Caco-2 (cell line): ENCODE measurements at regions not wholly inside any gene's neighbourhood (a gene's known extent, or its start where the extent isn't known, plus 50 kb on each side); places are given as distances from the start of the nearest gene placed in this dataset.

Experiments used
- BruUV-seq: library from RNA; stranded (reverse); fragments of 400-500 nt; replicated peaks from 2 replicates; lab custom pipeline; 2021; lab: Mats Ljungman, UMichigan
- CTCF ChIA-PET: fragments of 300-600 bp; sonication (Branson Sonifier 250); formaldehyde crosslinking; loops from one replicate; lab custom pipeline; 2022; ENCODE audit warnings: antibody characterized with exemption; lab: Charles Lee
- POLR2A ChIA-PET: fragments of 300-600 bp; sonication (Branson Sonifier 250); formaldehyde crosslinking; loops from one replicate; lab custom pipeline; 2022; ENCODE audit warnings: antibody characterized with exemption; lab: Charles Lee
- DNase-seq, 2 experiments: peaks; one replicate each; pipeline versions ENCODE4 v3.0.0 to v3.0.0-alpha.2; 2020 to 2022
- H3K27me3 ChIP-seq: replicated peaks from 2 replicates; pipeline ENCODE4 v1.6.0; 2011; ENCODE audit warnings: low read length; ENCODE audit not compliant: control insufficient read depth, insufficient read depth
- H3K36me3 ChIP-seq: 2 replicates; pipeline ENCODE4 v1.5.1; 2011; ENCODE audit warnings: low read length; ENCODE audit not compliant: control insufficient read depth, insufficient read depth
- H3K4me1 ChIP-seq: fragments of 250-450 bp; sonication (Bioruptor Pico); 2 replicates; pipeline ENCODE4 v1.5.1; 2020; ENCODE audit warnings: mild to moderate bottlenecking
- H3K4me3 ChIP-seq: 2 replicates; pipeline ENCODE4 v1.5.1; 2011; ENCODE audit warnings: low read depth, mild to moderate bottlenecking, control low read depth, low read length
- H3K9me3 ChIP-seq: fragments of 250-450 bp; sonication (Bioruptor Pico); 2 replicates; pipeline ENCODE4 v1.5.1; 2020; ENCODE audit warnings: mild to moderate bottlenecking, moderate library complexity
- H3K27ac Mint-ChIP-seq: one replicate; pipeline ENCODE4 v1.8.0; 2022; ENCODE audit warnings: mixed read lengths; ENCODE audit not compliant: unreplicated experiment
- H3K27me3 Mint-ChIP-seq: one replicate; pipeline ENCODE4 v1.8.0; 2022; ENCODE audit warnings: mixed read lengths; ENCODE audit not compliant: insufficient read depth, unreplicated experiment
- H3K36me3 Mint-ChIP-seq: one replicate; pipeline ENCODE4 v1.8.0; 2022; ENCODE audit warnings: mild to moderate bottlenecking, mixed read lengths; ENCODE audit not compliant: insufficient read depth, unreplicated experiment
- H3K4me1 Mint-ChIP-seq: one replicate; pipeline ENCODE4 v1.8.0; 2022; ENCODE audit warnings: low read depth, mixed read lengths; ENCODE audit not compliant: unreplicated experiment
- H3K4me3 Mint-ChIP-seq: one replicate; pipeline ENCODE4 v1.8.0; 2022; ENCODE audit warnings: mild to moderate bottlenecking, moderate library complexity, mixed read lengths; ENCODE audit not compliant: unreplicated experiment
- H3K9me3 Mint-ChIP-seq: one replicate; pipeline ENCODE4 v1.8.0; 2022; ENCODE audit warnings: mixed read lengths; ENCODE audit not compliant: unreplicated experiment
- intact Hi-C: fragments of 100-400 bp; cut with micrococcal nuclease; formaldehyde crosslinking; loops from one replicate; pipeline ENCODE4 v1.10.0; 2022; ENCODE audit not compliant: unreplicated experiment
- TF ChIP-seq, protein P1 (sequence below), 2 experiments: fragments of 200-600 bp in 1 of 2; IDR thresholded peaks; 1 replicate in 1 of 2; 2 replicates in 1 of 2; pipeline versions ENCODE4 v1.5.1 to v1.8.0; 2011 to 2022; ENCODE audit warnings: antibody characterized with exemption in 1 of 2, control low read depth in 1 of 2, inconsistent platforms in 1 of 2, low read depth in 1 of 2, low read length in 1 of 2, mild to moderate bottlenecking in 1 of 2, moderate library complexity in 1 of 2; ENCODE audit not compliant: insufficient read depth in 1 of 2, severe bottlenecking in 1 of 2, unreplicated experiment in 1 of 2

DNA sequence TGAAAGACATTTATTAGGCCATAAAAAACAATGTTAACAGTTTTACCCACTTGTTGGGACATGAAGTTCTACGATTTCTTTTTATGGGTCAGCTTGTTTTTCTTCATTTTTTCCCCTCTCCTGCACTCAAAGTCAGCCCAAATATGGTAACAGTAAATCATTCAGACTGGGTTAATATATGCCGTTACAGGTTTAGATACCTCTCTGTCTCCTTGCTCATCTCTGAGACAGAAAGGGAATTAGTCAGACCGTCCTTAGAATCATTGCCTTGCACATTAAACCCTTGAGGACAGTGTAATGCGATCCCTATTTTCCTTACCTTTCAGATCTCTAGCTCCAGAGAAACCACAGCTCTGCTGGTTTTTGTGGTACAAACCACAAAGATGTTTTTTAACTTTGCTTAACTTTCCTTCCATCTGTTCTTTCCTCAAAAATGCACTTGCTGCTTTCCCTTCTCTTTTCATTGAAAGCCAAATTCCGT, 613.3 kb downstream of the PLPP3 start:
- no peaks in the 10 kb centered on the region for H3K9me3 ChIP-seq
- intact Hi-C loops: no loop called here
- H3K4me1 ChIP-seq: no peaks in the 10 kb centered on the region
- no peak for DNase-seq
- TF ChIP-seq, protein P1, sequence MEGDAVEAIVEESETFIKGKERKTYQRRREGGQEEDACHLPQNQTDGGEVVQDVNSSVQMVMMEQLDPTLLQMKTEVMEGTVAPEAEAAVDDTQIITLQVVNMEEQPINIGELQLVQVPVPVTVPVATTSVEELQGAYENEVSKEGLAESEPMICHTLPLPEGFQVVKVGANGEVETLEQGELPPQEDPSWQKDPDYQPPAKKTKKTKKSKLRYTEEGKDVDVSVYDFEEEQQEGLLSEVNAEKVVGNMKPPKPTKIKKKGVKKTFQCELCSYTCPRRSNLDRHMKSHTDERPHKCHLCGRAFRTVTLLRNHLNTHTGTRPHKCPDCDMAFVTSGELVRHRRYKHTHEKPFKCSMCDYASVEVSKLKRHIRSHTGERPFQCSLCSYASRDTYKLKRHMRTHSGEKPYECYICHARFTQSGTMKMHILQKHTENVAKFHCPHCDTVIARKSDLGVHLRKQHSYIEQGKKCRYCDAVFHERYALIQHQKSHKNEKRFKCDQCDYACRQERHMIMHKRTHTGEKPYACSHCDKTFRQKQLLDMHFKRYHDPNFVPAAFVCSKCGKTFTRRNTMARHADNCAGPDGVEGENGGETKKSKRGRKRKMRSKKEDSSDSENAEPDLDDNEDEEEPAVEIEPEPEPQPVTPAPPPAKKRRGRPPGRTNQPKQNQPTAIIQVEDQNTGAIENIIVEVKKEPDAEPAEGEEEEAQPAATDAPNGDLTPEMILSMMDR (IDR thresholded peaks at IDR 0.05; ENCODE audit: insufficient read depth in 1 of 2, low read depth in 1 of 2, low read length in 1 of 2, severe bottlenecking in 1 of 2, unreplicated experiment in 1 of 2): no peak
- Mint-ChIP-seq H3K4me3 (no peak overlapping the region), H3K27ac (no peak overlapping the region), H3K9me3 (no peaks in the 10 kb centered on the region), H3K27me3 (peaks cover 5% of the 10 kb centered on the region), H3K4me1 (peaks cover 6% of the 10 kb centered on the region), H3K36me3 (no peaks in the 10 kb centered on the region)
- no TSS peak for BruUV-seq
- no peaks in the 10 kb centered on the region for H3K36me3 ChIP-seq
- no peaks in the 10 kb centered on the region for H3K27me3 ChIP-seq
- H3K4me3 ChIP-seq: no peak overlapping the region
- ChIA-PET POLR2A (no interaction called here), CTCF (interaction anchor here (0.6 kb wide), 1 partner anchor 103 kb away, joined by 3 read pairs; no protein-coding TSS in a partner anchor)

DNA sequence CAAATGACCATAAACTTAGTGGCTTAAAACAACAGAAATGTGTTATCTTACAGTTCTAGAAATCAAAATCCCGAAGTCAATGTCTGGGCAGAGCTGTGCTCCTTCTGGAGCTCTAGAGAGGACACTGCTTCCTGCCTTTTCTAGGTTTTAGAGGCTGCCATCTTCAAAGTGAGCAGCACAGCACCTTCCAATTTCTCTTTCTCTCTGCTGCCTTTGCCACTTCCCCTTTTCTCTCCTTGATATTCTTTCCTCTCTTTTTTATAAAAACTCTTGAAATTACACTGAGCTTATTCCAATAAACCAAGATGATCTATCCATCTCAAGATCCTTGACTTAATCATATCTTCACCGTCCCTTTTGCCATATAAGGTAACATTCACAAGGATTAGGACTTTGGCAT, 616.9 kb downstream of the PLPP3 start:
- POLR2A ChIA-PET: no interaction called here
- H3K27ac Mint-ChIP-seq: no peak overlapping the region

DNA sequence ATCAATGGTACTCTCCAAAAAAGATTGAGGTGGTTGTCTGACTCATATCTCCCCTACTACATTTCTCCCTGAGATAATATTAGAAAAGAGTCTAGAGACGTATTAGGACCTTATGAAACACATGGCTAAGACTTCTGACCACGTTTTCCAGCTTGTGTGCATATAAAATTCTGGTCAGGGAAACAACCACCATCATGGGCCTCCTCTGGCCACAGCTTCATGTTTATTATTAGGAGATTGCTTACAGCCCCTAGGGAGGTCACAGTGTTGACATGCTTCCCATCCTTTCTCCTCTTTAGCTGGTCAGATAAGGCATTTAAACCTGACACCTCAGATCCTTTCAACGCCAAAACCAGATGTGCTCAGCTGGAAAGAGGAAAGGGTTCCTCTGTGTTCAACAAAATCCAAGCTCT, 620.2 kb downstream of the PLPP3 start:
- no peak overlapping the region for H3K4me3 ChIP-seq
- TF ChIP-seq, protein P1 (IDR thresholded peaks at IDR 0.05; ENCODE audit: insufficient read depth in 1 of 2, low read depth in 1 of 2, low read length in 1 of 2, severe bottlenecking in 1 of 2, unreplicated experiment in 1 of 2): no peak
- H3K4me3 Mint-ChIP-seq: no peak overlapping the region
- no peak overlapping the region for H3K27ac Mint-ChIP-seq
- DNase-seq: no peak
- intact Hi-C loops: no loop called here
- H3K27me3 ChIP-seq: no peaks in the 10 kb centered on the region
- no peaks in the 10 kb centered on the region for H3K36me3 ChIP-seq
- ChIA-PET POLR2A (no interaction called here), CTCF (no interaction called here)
- no peaks in the 10 kb centered on the region for H3K4me1 ChIP-seq
- BruUV-seq: no TSS peak
- no peaks in the 10 kb centered on the region for H3K9me3 Mint-ChIP-seq
- no peaks in the 10 kb centered on the region for H3K9me3 ChIP-seq
- H3K27me3 Mint-ChIP-seq: peaks cover 4% of the 10 kb centered on the region
- H3K4me1 Mint-ChIP-seq: no peaks in the 10 kb centered on the region
- H3K36me3 Mint-ChIP-seq: no peaks in the 10 kb centered on the region

More for the DNA sequence above, 616.9 kb downstream of the PLPP3 start:
- BruUV-seq: no TSS peak
- no peaks in the 10 kb centered on the region for H3K36me3 ChIP-seq
- Mint-ChIP-seq H3K4me1 (no peaks in the 10 kb centered on the region), H3K36me3 (no peaks in the 10 kb centered on the region), H3K4me3 (no peak overlapping the region), H3K27me3 (peaks cover 7% of the 10 kb centered on the region), H3K9me3 (no peaks in the 10 kb centered on the region)
- no peaks in the 10 kb centered on the region for H3K27me3 ChIP-seq
- H3K9me3 ChIP-seq: no peaks in the 10 kb centered on the region
- intact Hi-C loops: loop anchor here (5.0 kb wide), 1 partner anchor 485 kb away; no protein-coding TSS in a partner anchor
- no peak for DNase-seq
- no peaks in the 10 kb centered on the region for H3K4me1 ChIP-seq
- TF ChIP-seq, protein P1 (IDR thresholded peaks at IDR 0.05; ENCODE audit: insufficient read depth in 1 of 2, low read depth in 1 of 2, low read length in 1 of 2, severe bottlenecking in 1 of 2, unreplicated experiment in 1 of 2): no peak
- no peak overlapping the region for H3K4me3 ChIP-seq
- CTCF ChIA-PET: no interaction called here
